SU-DHL-6 (cell line): ENCODE measurements at regions not wholly inside any gene's neighbourhood (a gene's known extent, or its start where the extent isn't known, plus 50 kb on each side); places are given as distances from the start of the nearest gene placed in this dataset.
"Not testable (repeated sequence)": the region's sequence is repeated elsewhere in the genome, so short reads cannot be mapped to it uniquely, and the experiment has no call there.

ENCODE experiments used
- EZH2phosphoT487 ChIP-seq: fragments of 200-600 bp; sonication (generic), shearing (Covaris generic); conservative IDR thresholded peaks from 2 replicates; pipeline ENCODE4 v1.6.1; 2018; ENCODE audit warnings: mild to moderate bottlenecking, antibody characterized with exemption, low read length, moderate library complexity, mixed read lengths
- TF ChIP-seq, protein P1 (sequence below): fragments of 200-600 bp; sonication (generic); IDR thresholded peaks from one replicate; pipeline ENCODE4 v1.5.1; 2017; ENCODE audit warnings: antibody characterized with exemption, mild to moderate bottlenecking, low read length, moderate library complexity; ENCODE audit not compliant: insufficient read depth, poor library complexity, severe bottlenecking

DNA sequence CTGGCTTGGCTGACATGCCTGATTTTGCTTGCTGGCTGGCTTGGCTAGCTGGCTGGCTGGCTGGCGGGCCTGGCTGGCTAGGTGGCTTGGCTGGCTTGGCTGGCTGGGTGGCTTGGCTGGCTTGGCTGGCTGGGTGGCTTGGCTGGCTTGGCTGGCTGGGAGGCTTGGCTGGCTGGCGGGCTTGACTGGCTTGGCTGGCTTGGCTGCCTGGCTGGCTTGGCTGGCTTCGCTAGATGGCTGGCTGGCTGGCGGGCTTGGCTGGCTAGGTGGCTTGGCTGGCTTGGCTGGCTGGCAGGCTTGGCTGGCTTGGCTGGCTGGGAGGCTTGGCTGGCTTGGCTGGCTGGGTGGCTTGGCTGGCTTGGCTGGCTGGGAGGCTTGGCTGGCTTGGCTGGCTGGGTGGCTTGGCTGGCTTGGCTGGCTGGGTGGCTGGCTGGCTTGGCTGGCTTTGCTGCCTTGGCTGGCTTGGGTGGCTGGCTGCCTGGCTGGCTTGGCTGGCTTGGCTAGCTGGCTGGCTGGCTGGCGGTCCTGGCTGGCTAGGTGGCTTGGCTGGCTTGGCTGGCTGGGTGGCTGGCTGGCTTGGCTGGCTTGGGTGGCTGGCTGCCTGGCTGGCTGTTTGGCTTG, 2827.0 kb downstream of the RPIA start:
- TF ChIP-seq, protein P1, sequence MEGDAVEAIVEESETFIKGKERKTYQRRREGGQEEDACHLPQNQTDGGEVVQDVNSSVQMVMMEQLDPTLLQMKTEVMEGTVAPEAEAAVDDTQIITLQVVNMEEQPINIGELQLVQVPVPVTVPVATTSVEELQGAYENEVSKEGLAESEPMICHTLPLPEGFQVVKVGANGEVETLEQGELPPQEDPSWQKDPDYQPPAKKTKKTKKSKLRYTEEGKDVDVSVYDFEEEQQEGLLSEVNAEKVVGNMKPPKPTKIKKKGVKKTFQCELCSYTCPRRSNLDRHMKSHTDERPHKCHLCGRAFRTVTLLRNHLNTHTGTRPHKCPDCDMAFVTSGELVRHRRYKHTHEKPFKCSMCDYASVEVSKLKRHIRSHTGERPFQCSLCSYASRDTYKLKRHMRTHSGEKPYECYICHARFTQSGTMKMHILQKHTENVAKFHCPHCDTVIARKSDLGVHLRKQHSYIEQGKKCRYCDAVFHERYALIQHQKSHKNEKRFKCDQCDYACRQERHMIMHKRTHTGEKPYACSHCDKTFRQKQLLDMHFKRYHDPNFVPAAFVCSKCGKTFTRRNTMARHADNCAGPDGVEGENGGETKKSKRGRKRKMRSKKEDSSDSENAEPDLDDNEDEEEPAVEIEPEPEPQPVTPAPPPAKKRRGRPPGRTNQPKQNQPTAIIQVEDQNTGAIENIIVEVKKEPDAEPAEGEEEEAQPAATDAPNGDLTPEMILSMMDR = not testable (repeated sequence)
- TF ChIP-seq EZH2phosphoT487 = not testable (repeated sequence)
